ENCODE measurements at regions not wholly inside any gene's neighbourhood (a gene's known extent, or its start where the extent isn't known, plus 50 kb on each side); places are given as distances from the start of the nearest gene placed in this dataset.

DNA sequence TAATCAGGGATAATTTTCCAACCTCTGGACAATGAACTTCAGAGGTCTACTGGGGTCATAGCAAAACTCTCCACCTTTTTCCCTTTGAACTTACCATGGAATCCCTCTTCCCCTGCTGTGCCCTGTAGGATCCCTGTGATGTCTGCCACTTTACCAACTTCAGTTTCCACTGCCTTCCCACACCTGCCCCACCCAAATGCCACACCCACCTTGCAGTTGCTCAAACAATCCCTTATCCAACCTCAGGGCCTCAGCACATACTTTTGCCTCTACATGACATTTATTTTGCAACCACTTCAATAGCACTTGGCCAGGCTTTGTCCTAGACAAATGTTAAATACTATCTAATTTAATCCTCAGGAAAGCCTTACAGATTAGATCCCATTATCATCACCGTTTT is 463.7 kb upstream of the WWC1 start:
- no peaks in the 10 kb centered on the region for H3K27me3 ChIP-seq
- no peaks in the 10 kb centered on the region for H3K9me3 ChIP-seq
- TF ChIP-seq POLR2A (IDR thresholded peaks at IDR 0.05), result no peak
- TF ChIP-seq CTCF (IDR thresholded peaks at IDR 0.05), result no peak
- intact Hi-C loops (cut with DNase I), result no loop called here
- H3K4me3 ChIP-seq (replicated peaks in 1 of 3), result no peak overlapping the region
- H3K36me3 ChIP-seq, result no peaks in the 10 kb centered on the region
- 46 to 65% methylated on average over 1 of the region's 1 CpG for WGBS, 2 donors
- no peaks in the 10 kb centered on the region for H3K4me1 ChIP-seq
- no peak for DNase-seq
- H3K27ac ChIP-seq, result no peak overlapping the region

GRCh38 chr5:167831754-167832504 is 459.5 kb upstream of the WWC1 start:
- H3K27ac ChIP-seq, result no peak overlapping the region
- no peaks in the 10 kb centered on the region for H3K36me3 ChIP-seq
- 82 to 87% methylated on average over 8 of the region's 8 CpGs for WGBS, 2 donors
- H3K4me1 ChIP-seq, result no peaks in the 10 kb centered on the region
- intact Hi-C loops (cut with DNase I), result no loop called here
- no peak for DNase-seq
- no peak overlapping the region for H3K4me3 ChIP-seq (replicated peaks in 1 of 3)
- H3K27me3 ChIP-seq, result no peaks in the 10 kb centered on the region
- H3K9me3 ChIP-seq, result no peaks in the 10 kb centered on the region
- TF ChIP-seq CTCF (IDR thresholded peaks at IDR 0.05) (no peak), POLR2A (IDR thresholded peaks at IDR 0.05) (no peak)

DNA sequence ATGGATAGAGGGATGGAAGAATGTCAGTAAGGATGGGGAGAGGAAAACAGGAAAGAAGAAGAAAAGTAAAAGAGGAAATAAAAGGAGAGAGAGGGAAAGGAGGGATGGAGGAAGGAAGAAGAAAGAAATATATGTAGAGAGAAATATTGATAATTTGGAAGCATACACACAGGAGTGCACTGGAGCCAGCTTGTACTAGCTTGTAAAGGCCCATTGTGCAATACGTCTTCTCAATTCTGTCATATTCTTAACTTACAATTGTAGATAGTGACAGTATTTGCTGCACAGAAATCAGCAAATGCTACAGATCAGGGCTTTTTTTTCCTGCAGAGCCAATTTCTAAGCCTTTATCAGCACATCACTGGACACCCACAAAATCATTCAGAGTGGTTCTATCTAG is 458.8 kb upstream of the WWC1 start:
- Histone ChIP-seq H3K4me3 (replicated peaks in 1 of 3) (no peak overlapping the region), H3K4me1 (no peaks in the 10 kb centered on the region), H3K27ac (no peak overlapping the region), H3K36me3 (no peaks in the 10 kb centered on the region), H3K27me3 (no peaks in the 10 kb centered on the region), H3K9me3 (no peaks in the 10 kb centered on the region)
- no peak for TF ChIP-seq POLR2A (IDR thresholded peaks at IDR 0.05)
- no peak for TF ChIP-seq CTCF (IDR thresholded peaks at IDR 0.05)
- WGBS, 2 donors, result 0% methylated on average over 1 of the region's 1 CpG
- intact Hi-C loops (cut with DNase I), result no loop called here
- no peak for DNase-seq

DNA sequence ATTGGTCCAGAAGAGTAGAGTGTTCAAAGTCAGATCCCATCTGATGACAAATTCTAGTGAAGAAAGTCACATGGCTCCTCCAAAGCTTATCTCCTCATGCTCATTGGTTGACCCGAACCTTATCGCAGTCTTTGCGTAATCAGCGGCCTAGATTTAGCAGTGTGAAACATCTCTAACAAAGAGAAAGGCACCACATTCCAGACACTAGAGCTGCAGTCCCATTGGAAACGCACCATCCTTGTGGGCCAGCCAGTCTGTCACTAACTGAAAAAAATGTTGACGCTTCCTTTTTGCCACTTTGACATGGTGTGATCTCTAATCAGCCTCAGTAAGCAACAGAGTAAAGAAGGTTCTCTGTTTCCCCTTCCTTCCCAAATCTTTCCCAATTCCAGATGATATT is 458.0 kb upstream of the WWC1 start:
- H3K27ac ChIP-seq, result no peak overlapping the region
- no peaks in the 10 kb centered on the region for H3K9me3 ChIP-seq
- no peaks in the 10 kb centered on the region for H3K27me3 ChIP-seq
- intact Hi-C loops (cut with DNase I), result no loop called here
- no peaks in the 10 kb centered on the region for H3K36me3 ChIP-seq
- H3K4me3 ChIP-seq (replicated peaks in 1 of 3), result no peak overlapping the region
- no peaks in the 10 kb centered on the region for H3K4me1 ChIP-seq
- no peak for TF ChIP-seq POLR2A (IDR thresholded peaks at IDR 0.05)
- TF ChIP-seq CTCF (IDR thresholded peaks at IDR 0.05), result no peak
- no peak for DNase-seq
- WGBS, 2 donors, result 90 to 96% methylated on average over 6 of the region's 6 CpGs

GRCh38 chr5:167835146-167835545 is 456.3 kb upstream of the WWC1 start:
- no peak for DNase-seq
- Histone ChIP-seq H3K4me3 (replicated peaks in 1 of 3) (no peak overlapping the region), H3K27ac (no peak overlapping the region), H3K4me1 (no peaks in the 10 kb centered on the region), H3K9me3 (no peaks in the 10 kb centered on the region), H3K27me3 (no peaks in the 10 kb centered on the region), H3K36me3 (no peaks in the 10 kb centered on the region)
- intact Hi-C loops (cut with DNase I), result no loop called here
- no peak for TF ChIP-seq CTCF (IDR thresholded peaks at IDR 0.05)
- TF ChIP-seq POLR2A (IDR thresholded peaks at IDR 0.05), result no peak
- 48 to 58% methylated on average over 1 of the region's 1 CpG for WGBS, 2 donors

Data from thyroid gland (tissue), 4 donors.